Cardiac muscle cell (in vitro differentiated cells and primary cell): ENCODE measurements at regions not wholly inside any gene's neighbourhood (a gene's known extent, or its start where the extent isn't known, plus 50 kb on each side); places are given as distances from the start of the nearest gene placed in this dataset.

Experiments used
- DNase-seq, 2 donors: peaks; one replicate each; pipeline versions ENCODE4 v3.0.0 to v3.0.0-alpha.2; 2010 to 2017; ENCODE audit warnings: low read depth in 1 of 2, low spot score in 1 of 2
- H3K27ac ChIP-seq: fragments of 200-600 bp; sonication (generic); 2 replicates; pipeline ENCODE4 v1.5.1; 2016
- H3K27me3 ChIP-seq: fragments of 200-600 bp; sonication (generic); 2 replicates; pipeline ENCODE4 v1.6.0; 2016; ENCODE audit warnings: control low read depth
- H3K36me3 ChIP-seq: fragments of 200-600 bp; sonication (generic); 2 replicates; pipeline ENCODE4 v1.5.1; 2016; ENCODE audit warnings: control low read depth
- H3K4me1 ChIP-seq: fragments of 200-600 bp; sonication (generic); 2 replicates; pipeline ENCODE4 v1.8.1; 2017; ENCODE audit warnings: low read depth, mild to moderate bottlenecking, mixed run types
- H3K4me3 ChIP-seq: fragments of 200-600 bp; sonication (generic); 2 replicates; pipeline ENCODE4 v1.5.1; 2016; ENCODE audit warnings: mild to moderate bottlenecking
- H3K9me3 ChIP-seq: fragments of 200-600 bp; sonication (generic); 2 replicates; pipeline ENCODE4 v1.5.1; 2017; ENCODE audit warnings: low read depth, mild to moderate bottlenecking, control low read depth
- TF ChIP-seq, protein P1 (sequence below): IDR thresholded peaks from 2 replicates; pipeline ENCODE4 v1.5.1; 2012; ENCODE audit warnings: low read depth, mild to moderate bottlenecking, low read length

DNA sequence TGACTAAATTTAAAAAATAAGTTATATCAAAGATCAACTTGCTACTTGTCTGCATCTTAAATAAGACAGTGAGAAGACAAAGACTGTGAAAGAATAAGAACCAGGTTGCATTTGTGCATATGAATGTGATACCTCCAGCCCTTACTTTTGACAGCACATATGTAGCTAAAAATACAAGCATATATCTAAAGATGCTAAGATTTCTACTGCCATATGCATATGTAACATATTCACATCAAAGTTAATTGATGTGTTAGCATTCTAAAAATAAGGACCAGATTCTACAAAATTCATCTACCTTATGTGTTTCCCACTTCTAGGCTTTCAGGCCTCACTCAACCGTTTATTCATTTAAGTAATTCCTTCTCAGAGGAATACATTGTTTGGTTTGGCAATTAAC lies 1120.3 kb upstream of the LRRTM3 start:
- no peak overlapping the region for H3K27ac ChIP-seq
- H3K9me3 ChIP-seq, result no peaks in the 10 kb centered on the region
- no peaks in the 10 kb centered on the region for H3K36me3 ChIP-seq
- no peak overlapping the region for H3K4me3 ChIP-seq
- H3K4me1 ChIP-seq, result no peaks in the 10 kb centered on the region
- TF ChIP-seq, protein P1, sequence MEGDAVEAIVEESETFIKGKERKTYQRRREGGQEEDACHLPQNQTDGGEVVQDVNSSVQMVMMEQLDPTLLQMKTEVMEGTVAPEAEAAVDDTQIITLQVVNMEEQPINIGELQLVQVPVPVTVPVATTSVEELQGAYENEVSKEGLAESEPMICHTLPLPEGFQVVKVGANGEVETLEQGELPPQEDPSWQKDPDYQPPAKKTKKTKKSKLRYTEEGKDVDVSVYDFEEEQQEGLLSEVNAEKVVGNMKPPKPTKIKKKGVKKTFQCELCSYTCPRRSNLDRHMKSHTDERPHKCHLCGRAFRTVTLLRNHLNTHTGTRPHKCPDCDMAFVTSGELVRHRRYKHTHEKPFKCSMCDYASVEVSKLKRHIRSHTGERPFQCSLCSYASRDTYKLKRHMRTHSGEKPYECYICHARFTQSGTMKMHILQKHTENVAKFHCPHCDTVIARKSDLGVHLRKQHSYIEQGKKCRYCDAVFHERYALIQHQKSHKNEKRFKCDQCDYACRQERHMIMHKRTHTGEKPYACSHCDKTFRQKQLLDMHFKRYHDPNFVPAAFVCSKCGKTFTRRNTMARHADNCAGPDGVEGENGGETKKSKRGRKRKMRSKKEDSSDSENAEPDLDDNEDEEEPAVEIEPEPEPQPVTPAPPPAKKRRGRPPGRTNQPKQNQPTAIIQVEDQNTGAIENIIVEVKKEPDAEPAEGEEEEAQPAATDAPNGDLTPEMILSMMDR, result no peak
- DNase-seq, result no peak
- no peaks in the 10 kb centered on the region for H3K27me3 ChIP-seq

DNA sequence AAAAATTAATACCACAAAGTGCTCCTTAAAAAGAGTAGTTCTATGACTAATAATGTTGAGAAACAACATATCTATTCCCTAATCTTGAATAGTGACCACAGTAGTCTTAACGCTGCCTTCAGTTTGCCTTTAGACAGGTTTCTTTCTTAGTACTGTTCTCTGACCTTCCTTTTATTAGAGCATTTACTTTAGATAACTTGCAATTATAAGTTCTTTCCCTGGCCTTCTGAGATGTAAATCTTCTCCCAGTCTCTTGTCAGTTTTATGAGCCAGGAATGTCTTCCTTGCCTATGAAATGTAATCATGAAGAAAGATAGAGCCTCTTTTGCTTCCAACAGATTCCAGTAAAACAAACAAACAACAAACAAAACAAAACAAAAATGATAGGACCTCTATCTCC lies 1119.8 kb upstream of the LRRTM3 start:
- no peak overlapping the region for H3K4me3 ChIP-seq
- TF ChIP-seq, protein P1, result no peak
- no peaks in the 10 kb centered on the region for H3K4me1 ChIP-seq
- no peaks in the 10 kb centered on the region for H3K9me3 ChIP-seq
- H3K27me3 ChIP-seq, result no peaks in the 10 kb centered on the region
- H3K36me3 ChIP-seq, result no peaks in the 10 kb centered on the region
- H3K27ac ChIP-seq, result no peak overlapping the region
- peak in 1 of 2 donors; percentile 1 for DNase-seq

DNA sequence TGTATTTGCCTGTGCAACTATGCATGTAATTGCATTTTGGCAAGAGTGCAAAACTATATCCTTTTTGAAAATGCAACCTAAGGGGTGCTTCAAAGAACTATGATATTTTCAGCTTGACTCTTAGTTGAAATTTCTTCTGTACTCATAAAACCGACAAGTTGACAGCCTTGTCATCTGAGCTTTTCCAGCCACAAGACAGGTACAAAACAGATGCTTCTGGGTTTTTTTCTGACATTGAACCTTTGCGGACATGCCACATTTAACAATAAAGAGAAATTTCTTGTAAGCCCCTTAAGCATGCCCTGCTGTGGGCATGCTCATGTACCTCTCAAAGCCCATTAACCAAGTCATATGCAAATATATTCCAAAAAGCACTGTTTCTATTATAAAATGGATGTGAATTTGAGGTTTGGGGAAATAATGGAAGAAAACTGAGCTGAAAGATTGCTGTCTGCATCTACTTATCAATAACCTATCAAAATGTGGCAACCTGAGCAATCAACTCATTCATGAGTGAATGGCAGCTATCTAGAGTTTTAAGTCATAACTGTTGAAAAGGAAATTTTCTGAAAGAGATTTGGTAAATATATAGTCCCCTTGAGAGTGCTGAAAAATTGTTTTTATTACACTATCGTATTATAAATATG lies 1117.0 kb upstream of the LRRTM3 start:
- no peak overlapping the region for H3K4me3 ChIP-seq
- DNase-seq, result no peak
- no peaks in the 10 kb centered on the region for H3K36me3 ChIP-seq
- no peaks in the 10 kb centered on the region for H3K9me3 ChIP-seq
- H3K4me1 ChIP-seq, result no peaks in the 10 kb centered on the region
- TF ChIP-seq, protein P1, result no peak
- no peak overlapping the region for H3K27ac ChIP-seq
- no peaks in the 10 kb centered on the region for H3K27me3 ChIP-seq

DNA sequence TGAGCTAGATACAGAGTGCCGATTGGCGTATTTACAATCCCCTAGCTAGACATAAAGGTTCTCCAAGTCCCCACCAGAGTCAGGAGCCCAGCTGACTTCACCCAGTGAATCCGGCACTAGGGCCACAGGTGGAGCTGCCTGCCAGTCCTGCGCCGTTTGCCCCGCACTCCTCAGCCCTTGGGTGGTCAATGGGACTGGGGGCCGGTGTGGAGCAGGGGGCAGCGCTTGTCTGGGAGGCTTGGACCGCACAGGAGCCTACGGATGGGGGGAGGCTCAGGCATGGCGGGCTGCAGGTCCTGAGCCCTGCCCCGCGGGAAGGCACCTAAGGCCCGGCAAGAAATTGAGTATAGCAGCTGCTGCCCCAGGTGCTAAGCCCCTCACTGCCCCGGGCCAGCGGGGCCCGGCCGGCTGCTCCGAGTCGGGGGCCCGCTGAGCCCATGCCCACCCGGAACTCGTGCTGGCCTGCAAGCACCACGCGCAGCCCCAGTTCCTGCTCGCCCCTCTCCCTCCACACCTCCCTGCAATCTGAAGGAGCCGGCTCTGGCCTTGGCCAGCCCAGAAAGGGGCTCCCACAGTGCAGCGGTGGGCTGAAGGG lies 1113.8 kb upstream of the LRRTM3 start:
- H3K4me1 ChIP-seq, result no peaks in the 10 kb centered on the region
- no peak overlapping the region for H3K4me3 ChIP-seq
- H3K9me3 ChIP-seq, result no peaks in the 10 kb centered on the region
- no peak for DNase-seq
- H3K27ac ChIP-seq, result no peak overlapping the region
- TF ChIP-seq, protein P1, result no peak
- H3K36me3 ChIP-seq, result no peaks in the 10 kb centered on the region
- H3K27me3 ChIP-seq, result no peaks in the 10 kb centered on the region

DNA sequence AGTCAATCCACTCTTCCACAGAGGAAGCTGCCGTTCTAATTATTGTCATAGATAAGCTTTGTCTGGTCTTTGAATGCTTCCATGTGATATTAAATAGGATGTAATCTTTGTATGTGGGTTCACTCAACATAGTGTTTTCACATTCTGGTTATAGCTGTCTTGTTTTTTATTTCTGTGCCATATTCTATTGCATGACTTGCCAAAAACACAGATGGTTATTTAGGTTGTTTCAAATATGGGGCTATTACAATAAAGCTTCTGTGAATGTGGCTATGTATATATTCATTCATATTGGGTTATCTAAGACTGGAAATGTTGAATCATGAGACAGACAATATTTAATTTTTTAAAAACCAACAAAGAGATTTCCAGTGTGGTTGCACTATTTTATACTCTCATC lies 1109.3 kb upstream of the LRRTM3 start:
- no peak overlapping the region for H3K4me3 ChIP-seq
- no peak for DNase-seq
- TF ChIP-seq, protein P1, result no peak

More for the DNA sequence above, 1109.3 kb upstream of the LRRTM3 start:
- Histone ChIP-seq H3K4me1 (no peaks in the 10 kb centered on the region), H3K9me3 (no peaks in the 10 kb centered on the region), H3K27me3 (no peaks in the 10 kb centered on the region), H3K36me3 (no peaks in the 10 kb centered on the region), H3K27ac (no peak overlapping the region)
